Natural killer cell (primary cell): ENCODE measurements at regions not wholly inside any gene's neighbourhood (a gene's known extent, or its start where the extent isn't known, plus 50 kb on each side); places are given as distances from the start of the nearest gene placed in this dataset.

Experiments
- ATAC-seq, 3 donors: fragments of 150-1000 bp in 2 of 3; fragments of 200-7000 bp in 1 of 3; cut with Tn5 transposase; 1 replicate in 1 of 3; 2 replicates in 2 of 3; pipeline ENCODE4 v1.10.0; 2021; ENCODE audit warnings: mild to moderate bottlenecking in 2 of 3, moderate library complexity in 2 of 3
- DNase-seq, 2 donors: peaks; one replicate each; pipeline versions ENCODE4 v3.0.0 to v3.0.0-alpha.2; 2013 to 2021; ENCODE audit warnings: mixed read lengths in 1 of 2
- H3K27ac ChIP-seq: one replicate; pipeline ENCODE4 v1.5.1; 2013; ENCODE audit warnings: mild to moderate bottlenecking, low read length
- H3K27me3 ChIP-seq: one replicate; pipeline ENCODE4 v1.6.1; 2013; ENCODE audit warnings: low read length; ENCODE audit not compliant: control insufficient read depth, insufficient read depth
- H3K36me3 ChIP-seq: one replicate; pipeline ENCODE4 v1.6.1; 2013; ENCODE audit warnings: low read length; ENCODE audit not compliant: control insufficient read depth, insufficient read depth
- H3K4me1 ChIP-seq: one replicate; pipeline ENCODE4 v1.6.1; 2013; ENCODE audit warnings: low read length; ENCODE audit not compliant: control insufficient read depth, insufficient read depth
- H3K4me3 ChIP-seq: one replicate; pipeline ENCODE4 v1.5.1; 2013; ENCODE audit warnings: low read length
- H3K9me3 ChIP-seq: one replicate; pipeline ENCODE4 v1.6.1; 2013; ENCODE audit warnings: low read length; ENCODE audit not compliant: control insufficient read depth, insufficient read depth
- H3K27ac Mint-ChIP-seq, 2 donors: one replicate each; pipeline ENCODE4 v1.8.0; 2022; ENCODE audit warnings: mild to moderate bottlenecking in 2 of 2, mixed read lengths in 2 of 2, moderate library complexity in 1 of 2
- H3K27me3 Mint-ChIP-seq, 2 donors: one replicate each; pipeline ENCODE4 v1.8.0; 2022; ENCODE audit warnings: low read depth in 2 of 2, mixed read lengths in 2 of 2
- H3K36me3 Mint-ChIP-seq: one replicate; pipeline ENCODE4 v1.8.0; 2022; ENCODE audit warnings: mixed read lengths
- H3K4me1 Mint-ChIP-seq, 2 donors: one replicate each; pipeline ENCODE4 v1.8.0; 2022; ENCODE audit warnings: mixed read lengths in 2 of 2
- H3K4me3 Mint-ChIP-seq: one replicate; pipeline ENCODE4 v1.8.0; 2022; ENCODE audit warnings: mild to moderate bottlenecking, moderate library complexity, mixed read lengths
- H3K9me3 Mint-ChIP-seq, 2 donors: one replicate each; pipeline ENCODE4 v1.8.0; 2022; ENCODE audit warnings: mixed read lengths in 2 of 2
- CTCF ChIP-seq: fragments of 200-600 bp; IDR thresholded peaks from one replicate; pipeline ENCODE4 v1.8.0; 2022; ENCODE audit warnings: antibody characterized with exemption
- WGBS: methylation state at CpG from one replicate; pipeline ENCODE4 v1.1.7; 2013; ENCODE audit warnings: missing lambda C conversion rate; ENCODE audit not compliant: insufficient coverage; 5-methylcytosine and 5-hydroxymethylcytosine counted together
- intact Hi-C: fragments of 100-400 bp; cut with micrococcal nuclease; formaldehyde crosslinking; loops from one replicate; pipeline ENCODE4 v1.14.2; 2022

DNA sequence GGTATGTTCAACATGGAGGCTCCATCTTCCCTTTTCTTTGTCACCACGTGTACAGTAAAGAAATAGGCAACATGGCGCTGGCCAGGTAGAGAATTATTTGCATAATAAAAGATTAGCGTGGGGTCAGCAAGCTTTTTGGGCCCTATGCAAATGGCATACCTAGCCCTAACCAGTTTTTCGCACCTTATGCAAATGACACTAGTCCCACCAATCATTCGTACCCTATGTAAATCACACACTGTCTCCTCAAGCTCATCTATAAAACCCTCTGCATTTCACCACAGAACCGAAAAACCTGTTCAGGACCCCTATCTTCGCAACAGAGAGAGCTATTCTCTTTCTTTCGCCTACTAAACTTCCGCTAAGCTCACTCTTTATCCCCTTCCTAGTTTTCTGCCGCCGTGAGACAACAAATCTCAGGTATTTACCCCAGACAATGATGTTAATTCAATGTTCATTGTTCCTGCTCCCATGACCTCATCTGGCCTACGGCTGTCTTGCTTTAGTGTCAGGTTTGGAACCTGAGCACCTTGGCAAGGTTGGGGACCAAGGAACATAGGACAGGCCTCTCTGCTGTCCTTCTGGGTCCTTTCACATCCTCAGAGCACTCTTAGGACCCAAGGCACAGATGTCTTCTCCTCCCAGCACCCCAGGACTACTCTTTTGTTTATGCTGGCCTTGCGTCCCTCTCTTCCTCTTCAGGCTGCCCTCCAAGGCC is 180.7 kb upstream of the RAI14 start:
- peaks cover 6% of the 10 kb centered on the region for H3K4me1 ChIP-seq
- no peak overlapping the region for H3K27ac ChIP-seq
- H3K9me3 ChIP-seq: no peaks in the 10 kb centered on the region
- no peak for ATAC-seq
- no peaks in the 10 kb centered on the region for H3K27me3 ChIP-seq
- Mint-ChIP-seq H3K36me3 (no peaks in the 10 kb centered on the region), H3K4me3 (peak overlapping the region; percentile 62), H3K4me1 (peaks cover 16% of the 10 kb centered on the region in 2 donors), H3K9me3 (no peaks in the 10 kb centered on the region), H3K27me3 (peaks cover 3 to 19% of the 10 kb centered on the region in 2 donors), H3K27ac (peak overlapping the region; percentile 43 to 73)
- TF ChIP-seq CTCF: no peak
- 91% methylated on average over 12 of the region's 13 CpGs for WGBS
- intact Hi-C loops: loop anchor here (10.0 kb wide), 1 partner anchor 1449 kb away; no protein-coding TSS in a partner anchor
- no peak overlapping the region for H3K4me3 ChIP-seq
- no peaks in the 10 kb centered on the region for H3K36me3 ChIP-seq
- no peak for DNase-seq

DNA sequence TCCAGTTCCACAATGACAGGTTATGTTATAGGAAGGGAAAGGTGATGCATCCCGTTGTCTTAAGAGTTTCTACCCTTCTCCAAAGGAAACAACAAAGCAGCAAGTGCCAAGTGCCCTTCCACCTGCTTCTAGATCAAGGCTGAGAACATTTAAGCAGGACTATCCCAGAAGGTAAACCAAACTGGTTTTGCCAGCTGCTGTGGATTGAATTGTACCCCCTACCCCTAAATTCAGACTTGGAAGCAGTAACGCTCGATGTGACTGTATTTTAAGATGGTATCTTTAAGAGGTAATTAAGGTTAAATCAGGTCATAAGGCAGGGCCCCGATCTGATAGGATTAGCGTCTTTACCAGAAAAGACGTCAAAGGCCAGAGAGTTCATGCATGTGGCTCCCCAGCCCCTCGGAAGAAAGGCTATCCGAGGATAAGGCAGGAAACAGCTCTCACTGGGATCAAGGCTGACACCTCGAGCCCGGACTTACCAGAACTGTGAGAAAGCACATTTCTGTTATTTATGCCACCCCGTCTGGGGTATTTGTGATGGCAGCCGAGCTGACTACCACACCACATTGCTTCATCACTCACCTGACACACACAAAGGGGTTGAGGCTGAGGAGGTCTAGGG is 179.1 kb upstream of the RAI14 start:
- H3K4me1 ChIP-seq: peaks cover 6% of the 10 kb centered on the region
- Mint-ChIP-seq H3K27ac (no peak overlapping the region), H3K9me3 (no peaks in the 10 kb centered on the region), H3K4me1 (peaks cover 16% of the 10 kb centered on the region in 2 donors), H3K4me3 (no peak overlapping the region), H3K27me3 (peaks cover 6 to 24% of the 10 kb centered on the region in 2 donors), H3K36me3 (no peaks in the 10 kb centered on the region)
- H3K9me3 ChIP-seq: no peaks in the 10 kb centered on the region
- WGBS: 89% methylated on average over 9 of the region's 12 CpGs
- DNase-seq (no peak), ATAC-seq (no peak)
- intact Hi-C loops: loop anchor here (10.0 kb wide), 1 partner anchor 1448 kb away; no protein-coding TSS in a partner anchor
- no peak overlapping the region for H3K4me3 ChIP-seq
- H3K27me3 ChIP-seq: no peaks in the 10 kb centered on the region
- no peak overlapping the region for H3K27ac ChIP-seq
- no peaks in the 10 kb centered on the region for H3K36me3 ChIP-seq
- TF ChIP-seq CTCF: no peak

DNA sequence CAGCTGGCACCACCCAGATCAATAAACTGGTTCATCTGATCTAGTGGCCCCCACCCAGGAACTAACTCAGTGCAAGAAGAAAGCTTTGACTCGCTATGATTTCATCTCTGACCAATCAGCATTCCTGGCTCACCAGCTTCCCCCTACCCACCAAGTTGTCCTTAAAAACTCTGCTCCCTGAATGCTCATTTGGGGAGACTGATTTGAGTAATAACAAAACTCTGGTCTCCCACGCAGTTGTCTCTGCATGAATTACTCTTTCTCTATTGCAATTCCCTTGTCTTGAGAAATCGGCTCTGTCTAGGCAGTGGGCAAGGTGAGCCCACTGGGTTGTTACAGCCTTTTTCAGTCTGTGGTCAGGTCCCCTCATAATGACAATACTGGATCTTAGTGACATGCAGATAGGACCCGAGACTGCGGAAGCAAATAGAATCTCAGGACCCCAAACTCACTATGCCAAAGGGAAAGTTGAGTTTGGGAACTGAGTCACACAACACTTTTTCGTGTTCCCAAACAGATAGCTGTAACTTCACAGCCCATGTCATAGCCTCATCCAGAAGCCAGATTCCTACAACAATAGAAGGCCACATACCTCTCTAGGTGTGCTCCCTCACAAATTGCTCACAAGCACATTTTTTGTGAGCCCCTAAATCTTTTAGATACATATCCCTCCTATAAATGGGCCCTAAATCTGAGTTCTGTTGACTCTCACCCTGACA is 175.2 kb upstream of the RAI14 start:
- DNase-seq (no peak), ATAC-seq (no peak)
- Histone ChIP-seq H3K4me3 (no peak overlapping the region), H3K27me3 (no peaks in the 10 kb centered on the region), H3K27ac (no peak overlapping the region), H3K9me3 (no peaks in the 10 kb centered on the region), H3K4me1 (no peaks in the 10 kb centered on the region), H3K36me3 (no peaks in the 10 kb centered on the region)
- Mint-ChIP-seq H3K4me3 (no peak overlapping the region), H3K27ac (no peak overlapping the region), H3K27me3 (peaks cover 4 to 24% of the 10 kb centered on the region in 2 donors), H3K9me3 (no peaks in the 10 kb centered on the region), H3K4me1 (peaks cover 4 to 8% of the 10 kb centered on the region in 2 donors), H3K36me3 (no peaks in the 10 kb centered on the region)
- WGBS: 72% methylated on average over 6 of the region's 6 CpGs
- no peak for TF ChIP-seq CTCF
- intact Hi-C loops: no loop called here
